Nephron (organoid): ENCODE measurements at regions not wholly inside any gene's neighbourhood (a gene's known extent, or its start where the extent isn't known, plus 50 kb on each side); places are given as distances from the start of the nearest gene placed in this dataset.

Experiments
- H3K27ac Mint-ChIP-seq, 3 experiments: 2 replicates each; pipeline ENCODE4 v1.8.0; 2020; ENCODE audit warnings: mixed read lengths in 3 of 3, mild to moderate bottlenecking in 2 of 3, moderate library complexity in 1 of 3
- H3K27me3 Mint-ChIP-seq: 2 replicates; pipeline ENCODE4 v1.8.0; 2021; ENCODE audit warnings: low read depth, mild to moderate bottlenecking, moderate library complexity, mixed read lengths
- H3K36me3 Mint-ChIP-seq: 2 replicates; pipeline ENCODE4 v1.8.0; 2020; ENCODE audit warnings: low read depth, mixed read lengths
- H3K4me1 Mint-ChIP-seq: 2 replicates; pipeline ENCODE4 v1.8.0; 2020; ENCODE audit warnings: mixed read lengths
- H3K4me3 Mint-ChIP-seq, 3 experiments: 2 replicates each; pipeline ENCODE4 v1.8.0; 2020; ENCODE audit warnings: mild to moderate bottlenecking in 3 of 3, mixed read lengths in 3 of 3, moderate library complexity in 2 of 3
- H3K9me3 Mint-ChIP-seq: 2 replicates; pipeline ENCODE4 v1.8.0; 2020; ENCODE audit warnings: mixed read lengths
- TF ChIP-seq, protein P1 (sequence below), 3 experiments: fragments of 200-600 bp; sonication (generic); IDR thresholded peaks; one replicate each; pipeline ENCODE4 v1.5.0; 2021; ENCODE audit warnings: antibody characterized with exemption in 3 of 3; ENCODE audit not compliant: unreplicated experiment in 3 of 3

DNA sequence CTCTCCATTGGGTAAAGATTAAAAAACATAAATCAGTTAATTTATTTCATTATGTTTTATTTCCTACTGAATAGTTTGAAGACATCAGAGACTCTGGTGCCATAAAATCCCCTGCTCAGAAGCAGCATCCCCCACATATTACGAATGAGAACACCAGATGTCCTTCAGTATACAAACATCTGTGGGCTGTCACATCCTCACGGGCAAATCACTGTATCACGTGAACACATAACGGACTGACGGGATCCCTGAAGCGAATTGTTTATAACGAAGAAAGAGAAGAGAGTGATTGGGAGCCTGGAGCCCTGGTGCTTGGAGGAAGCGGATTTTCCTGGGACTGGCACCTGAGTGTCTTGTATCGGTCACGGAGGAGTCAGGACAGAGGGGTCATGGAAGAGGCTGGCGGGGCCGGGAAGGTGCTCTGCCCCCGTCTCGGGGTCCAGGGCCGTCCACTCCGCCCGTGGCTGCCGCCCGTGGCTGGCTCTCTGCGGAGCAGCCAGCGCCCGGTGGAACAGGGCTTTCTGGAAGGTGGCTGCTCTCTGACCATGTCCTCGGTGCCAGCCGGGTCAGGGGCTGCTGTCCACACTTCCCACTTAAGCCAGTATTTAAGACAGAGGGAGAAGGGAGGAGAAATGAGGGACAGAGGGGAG is 452.7 kb upstream of the FAT1 start:
- Mint-ChIP-seq H3K27me3 (peaks cover 7% of the 10 kb centered on the region), H3K9me3 (peaks cover 2% of the 10 kb centered on the region), H3K4me1 (peaks cover 43% of the 10 kb centered on the region), H3K27ac (peak overlapping the region in 1 of 3 experiments; percentile 50), H3K36me3 (no peaks in the 10 kb centered on the region), H3K4me3 (peak overlapping the region in 2 of 3 experiments; percentile 8 to 30)
- TF ChIP-seq, protein P1, sequence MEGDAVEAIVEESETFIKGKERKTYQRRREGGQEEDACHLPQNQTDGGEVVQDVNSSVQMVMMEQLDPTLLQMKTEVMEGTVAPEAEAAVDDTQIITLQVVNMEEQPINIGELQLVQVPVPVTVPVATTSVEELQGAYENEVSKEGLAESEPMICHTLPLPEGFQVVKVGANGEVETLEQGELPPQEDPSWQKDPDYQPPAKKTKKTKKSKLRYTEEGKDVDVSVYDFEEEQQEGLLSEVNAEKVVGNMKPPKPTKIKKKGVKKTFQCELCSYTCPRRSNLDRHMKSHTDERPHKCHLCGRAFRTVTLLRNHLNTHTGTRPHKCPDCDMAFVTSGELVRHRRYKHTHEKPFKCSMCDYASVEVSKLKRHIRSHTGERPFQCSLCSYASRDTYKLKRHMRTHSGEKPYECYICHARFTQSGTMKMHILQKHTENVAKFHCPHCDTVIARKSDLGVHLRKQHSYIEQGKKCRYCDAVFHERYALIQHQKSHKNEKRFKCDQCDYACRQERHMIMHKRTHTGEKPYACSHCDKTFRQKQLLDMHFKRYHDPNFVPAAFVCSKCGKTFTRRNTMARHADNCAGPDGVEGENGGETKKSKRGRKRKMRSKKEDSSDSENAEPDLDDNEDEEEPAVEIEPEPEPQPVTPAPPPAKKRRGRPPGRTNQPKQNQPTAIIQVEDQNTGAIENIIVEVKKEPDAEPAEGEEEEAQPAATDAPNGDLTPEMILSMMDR (IDR thresholded peaks at IDR 0.05; ENCODE audit: unreplicated experiment in 3 of 3): no peak

DNA sequence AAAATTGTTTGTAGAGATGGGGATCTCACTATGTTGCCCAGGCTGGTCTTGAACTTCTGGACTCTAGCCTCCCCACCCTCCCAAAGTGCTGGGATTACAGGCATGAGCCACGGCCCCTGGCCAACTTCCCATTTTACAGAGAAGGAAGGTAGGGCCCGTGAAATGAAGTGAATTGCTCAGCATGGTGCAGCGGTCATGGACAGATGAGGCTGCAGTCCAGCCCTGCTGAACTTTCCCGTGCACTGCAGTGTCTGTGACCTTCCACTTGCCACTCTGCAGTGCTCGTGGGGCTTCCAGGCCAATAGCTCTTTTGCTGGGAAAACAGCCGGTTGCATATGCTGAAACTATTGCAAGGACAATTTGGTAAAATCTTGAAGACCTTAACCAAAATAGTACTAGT is 454.4 kb upstream of the FAT1 start:
- peaks cover 42% of the 10 kb centered on the region for H3K4me1 Mint-ChIP-seq
- no peaks in the 10 kb centered on the region for H3K36me3 Mint-ChIP-seq
- H3K9me3 Mint-ChIP-seq: peaks cover 2% of the 10 kb centered on the region
- TF ChIP-seq, protein P1 (IDR thresholded peaks at IDR 0.05; ENCODE audit: unreplicated experiment in 3 of 3): no peak
- peaks cover 4% of the 10 kb centered on the region for H3K27me3 Mint-ChIP-seq
- H3K4me3 Mint-ChIP-seq: no peak overlapping the region
- peak overlapping the region in 1 of 3 experiments; percentile 65 for H3K27ac Mint-ChIP-seq

DNA sequence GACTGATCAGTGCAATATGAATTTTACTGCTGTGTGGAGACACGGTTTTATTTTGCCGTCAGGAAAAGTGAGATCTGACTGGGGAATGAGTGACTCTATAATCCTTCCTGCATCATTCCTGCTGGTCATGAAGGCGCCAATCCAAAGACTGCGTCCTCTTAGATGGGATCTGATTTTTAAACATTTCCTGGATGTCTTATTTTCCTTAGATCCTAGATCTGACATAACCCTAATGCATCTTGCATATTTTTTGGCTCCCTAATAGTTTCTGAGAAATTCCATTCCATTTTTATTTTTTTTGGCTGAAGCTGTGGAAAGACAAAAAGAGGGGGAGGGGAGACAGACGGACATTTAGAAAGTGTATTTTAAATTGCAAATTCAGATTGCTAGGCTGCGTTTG is 454.9 kb upstream of the FAT1 start:
- Mint-ChIP-seq H3K27ac (peak overlapping the region; percentile 26 to 65 (median 42)), H3K27me3 (peaks cover 6% of the 10 kb centered on the region)

DNA sequence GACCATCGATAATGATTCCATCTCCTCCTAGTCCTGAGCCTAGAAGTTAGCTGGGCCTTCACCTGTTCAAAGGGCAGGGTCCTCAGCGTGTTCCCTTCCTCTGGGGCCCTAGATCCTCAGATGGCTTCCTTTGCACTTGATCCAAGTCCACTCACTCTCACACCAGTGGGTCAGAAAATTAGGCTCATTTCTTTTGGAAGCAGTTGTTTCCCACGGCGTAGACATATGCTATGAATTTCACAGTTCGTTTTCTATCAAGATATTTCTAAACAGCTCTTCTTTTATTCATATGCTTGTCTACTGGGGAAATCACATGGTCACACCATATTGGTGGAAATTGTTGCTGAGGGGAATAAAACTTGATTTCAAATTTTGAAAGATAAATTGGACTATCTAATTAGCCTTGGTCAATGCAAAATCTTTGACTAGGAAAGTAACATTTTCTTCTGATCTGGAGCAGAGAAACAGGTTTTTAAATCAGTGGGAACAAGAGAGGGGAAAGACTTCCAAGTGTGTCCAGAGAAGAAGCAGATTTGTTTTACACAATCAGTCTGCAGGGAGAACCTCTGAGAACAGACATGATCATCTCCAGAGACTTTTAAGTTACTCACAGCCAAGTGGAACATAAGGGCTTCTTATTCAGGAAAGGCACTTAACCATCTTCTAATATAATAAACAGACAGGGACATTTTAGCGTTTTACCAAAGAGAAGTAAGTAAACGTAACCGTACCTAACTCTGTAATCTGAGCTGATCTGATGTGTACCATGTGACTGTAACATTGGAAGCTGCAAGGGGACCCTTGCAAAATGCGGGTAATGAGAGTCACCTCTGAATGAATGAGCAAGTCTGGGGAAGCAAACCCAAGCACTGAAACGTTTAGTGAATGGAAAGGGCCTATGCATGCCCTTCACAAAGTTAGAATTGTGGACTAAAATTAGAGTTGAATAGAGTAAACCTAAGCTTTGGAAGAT is 455.7 kb upstream of the FAT1 start:
- Mint-ChIP-seq H3K27ac (peak overlapping the region; percentile 26 to 65 (median 31)), H3K36me3 (no peaks in the 10 kb centered on the region), H3K4me1 (peaks cover 47% of the 10 kb centered on the region)

More for the DNA sequence above, 454.9 kb upstream of the FAT1 start:
- Mint-ChIP-seq H3K4me1 (peaks cover 47% of the 10 kb centered on the region), H3K4me3 (no peak overlapping the region), H3K9me3 (peaks cover 2% of the 10 kb centered on the region), H3K36me3 (no peaks in the 10 kb centered on the region)
- TF ChIP-seq, protein P1 (IDR thresholded peaks at IDR 0.05; ENCODE audit: unreplicated experiment in 3 of 3): no peak

DNA sequence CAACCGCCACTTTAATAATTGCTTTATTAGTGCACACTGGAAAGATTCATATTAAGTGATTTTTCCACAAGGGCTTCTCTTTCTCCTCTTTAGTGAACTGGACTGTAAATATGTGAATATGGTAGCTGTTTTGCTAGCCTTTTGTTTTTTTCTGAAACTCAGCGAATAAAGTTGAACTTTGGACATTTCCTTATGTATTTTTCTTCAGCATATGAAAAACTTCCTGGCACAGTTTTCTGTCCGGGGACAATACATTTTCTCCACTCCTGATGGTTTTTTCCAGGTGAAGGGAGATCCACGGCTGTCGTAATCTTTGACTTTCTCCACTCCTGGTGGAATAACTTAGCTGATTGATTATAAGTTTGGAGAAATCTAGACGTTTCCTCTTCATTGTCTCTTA is 457.4 kb upstream of the FAT1 start:
- TF ChIP-seq, protein P1 (IDR thresholded peaks at IDR 0.05; ENCODE audit: unreplicated experiment in 3 of 3): no peak
- H3K27me3 Mint-ChIP-seq: peaks cover 3% of the 10 kb centered on the region
- peak overlapping the region; percentile 15 to 50 (median 19) for H3K27ac Mint-ChIP-seq
- no peak overlapping the region for H3K4me3 Mint-ChIP-seq
- H3K4me1 Mint-ChIP-seq: peaks cover 46% of the 10 kb centered on the region
- no peaks in the 10 kb centered on the region for H3K36me3 Mint-ChIP-seq
- H3K9me3 Mint-ChIP-seq: no peaks in the 10 kb centered on the region

More for the DNA sequence above, 455.7 kb upstream of the FAT1 start:
- H3K9me3 Mint-ChIP-seq: no peaks in the 10 kb centered on the region
- peaks cover 6% of the 10 kb centered on the region for H3K27me3 Mint-ChIP-seq
- H3K4me3 Mint-ChIP-seq: peak overlapping the region in 1 of 3 experiments; percentile 6
- TF ChIP-seq, protein P1 (IDR thresholded peaks at IDR 0.05; ENCODE audit: unreplicated experiment in 3 of 3): no peak
